ENCODE measurements at regions not wholly inside any gene's neighbourhood (a gene's known extent, or its start where the extent isn't known, plus 50 kb on each side); places are given as distances from the start of the nearest gene placed in this dataset.
"Not testable (repeated sequence)": the region's sequence is repeated elsewhere in the genome, so short reads cannot be mapped to it uniquely, and the experiment has no call there.

DNA sequence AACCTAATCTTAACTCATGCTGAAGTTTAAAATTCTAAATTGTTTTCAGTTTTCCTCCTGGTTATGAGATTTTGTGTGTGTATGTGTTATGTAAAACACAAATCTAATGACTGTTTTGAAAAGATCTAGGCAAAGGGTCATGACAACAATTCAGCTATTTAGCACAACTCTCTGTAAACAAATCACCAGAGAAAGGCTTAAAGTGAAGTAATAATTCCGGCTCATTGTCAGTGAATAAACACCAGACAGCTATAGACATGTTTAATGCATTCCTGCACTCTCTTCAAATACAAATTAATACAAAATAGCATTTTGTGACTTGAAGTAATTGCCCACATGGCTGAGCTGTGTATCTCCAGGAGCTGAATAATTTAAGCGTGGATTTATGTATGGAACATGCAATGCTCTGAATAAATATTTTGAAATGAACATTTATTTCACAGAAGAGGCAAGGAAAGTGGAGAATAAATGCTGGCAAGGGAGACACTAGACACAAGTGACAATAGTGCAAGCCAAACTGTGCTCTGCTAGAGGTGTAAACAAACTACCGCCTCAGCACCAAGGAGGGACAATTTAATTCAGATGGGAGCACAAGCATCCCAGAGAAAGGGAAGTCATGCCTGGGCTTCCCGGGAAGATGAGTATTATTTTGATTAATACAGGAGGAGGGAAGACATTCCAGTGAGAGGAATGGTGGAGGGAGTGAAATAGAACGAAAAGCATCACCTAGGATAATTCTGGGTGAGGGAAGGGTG is 133.6 kb upstream of the XPO1 start:
- no peak for DNase-seq

DNA sequence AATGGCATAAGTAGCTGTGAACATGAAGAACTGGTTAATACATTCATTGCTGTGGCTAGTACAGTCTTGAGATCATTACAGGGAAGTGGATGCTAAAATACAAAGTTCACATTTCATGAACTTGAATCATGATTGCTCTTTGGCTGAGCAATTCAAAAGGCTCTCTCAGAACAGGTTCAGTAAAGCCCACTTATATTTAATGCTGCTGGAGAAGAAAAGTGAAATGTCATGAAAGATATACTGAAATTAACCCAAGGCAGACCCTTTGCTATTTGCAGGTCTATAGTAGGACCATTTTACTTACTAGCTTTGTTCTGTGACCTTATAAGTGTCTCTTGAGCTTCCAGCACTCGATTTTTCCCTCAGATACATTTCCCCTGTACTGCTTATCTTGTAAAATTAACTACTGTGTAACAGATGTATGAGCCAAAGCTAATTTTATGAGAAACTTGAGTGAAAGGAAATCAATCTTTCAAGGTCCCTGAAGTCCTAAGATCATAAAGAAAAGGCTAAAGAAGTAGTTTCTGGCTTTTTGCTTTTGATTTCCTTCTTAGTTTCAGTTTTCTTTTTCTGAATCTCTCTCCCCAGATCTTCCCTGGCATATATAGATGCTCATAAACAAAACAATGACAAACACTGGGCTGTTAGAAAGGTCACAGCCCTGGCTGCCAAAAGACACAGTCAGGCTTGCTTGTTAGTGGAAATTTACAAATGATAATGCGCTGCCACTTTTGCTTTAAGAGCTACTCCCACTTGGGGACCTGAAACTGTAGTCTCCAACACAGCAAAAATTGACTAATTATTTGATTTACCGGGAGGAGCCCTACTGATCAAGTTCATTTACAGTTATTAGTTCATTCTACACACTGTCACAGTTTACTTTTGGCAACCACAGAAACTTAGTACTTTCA is 132.7 kb upstream of the XPO1 start:
- DNase-seq: peak in 1 of 2 donors; percentile 42

- DNase-seq: no peak
These were observed 126.0 kb upstream of the XPO1 start for GRCh38 chr2:61664190-61664589.

- DNase-seq: peak in 1 of 2 donors; percentile 42
These were observed 124.8 kb upstream of the XPO1 start for GRCh38 chr2:61662990-61663389.

DNA sequence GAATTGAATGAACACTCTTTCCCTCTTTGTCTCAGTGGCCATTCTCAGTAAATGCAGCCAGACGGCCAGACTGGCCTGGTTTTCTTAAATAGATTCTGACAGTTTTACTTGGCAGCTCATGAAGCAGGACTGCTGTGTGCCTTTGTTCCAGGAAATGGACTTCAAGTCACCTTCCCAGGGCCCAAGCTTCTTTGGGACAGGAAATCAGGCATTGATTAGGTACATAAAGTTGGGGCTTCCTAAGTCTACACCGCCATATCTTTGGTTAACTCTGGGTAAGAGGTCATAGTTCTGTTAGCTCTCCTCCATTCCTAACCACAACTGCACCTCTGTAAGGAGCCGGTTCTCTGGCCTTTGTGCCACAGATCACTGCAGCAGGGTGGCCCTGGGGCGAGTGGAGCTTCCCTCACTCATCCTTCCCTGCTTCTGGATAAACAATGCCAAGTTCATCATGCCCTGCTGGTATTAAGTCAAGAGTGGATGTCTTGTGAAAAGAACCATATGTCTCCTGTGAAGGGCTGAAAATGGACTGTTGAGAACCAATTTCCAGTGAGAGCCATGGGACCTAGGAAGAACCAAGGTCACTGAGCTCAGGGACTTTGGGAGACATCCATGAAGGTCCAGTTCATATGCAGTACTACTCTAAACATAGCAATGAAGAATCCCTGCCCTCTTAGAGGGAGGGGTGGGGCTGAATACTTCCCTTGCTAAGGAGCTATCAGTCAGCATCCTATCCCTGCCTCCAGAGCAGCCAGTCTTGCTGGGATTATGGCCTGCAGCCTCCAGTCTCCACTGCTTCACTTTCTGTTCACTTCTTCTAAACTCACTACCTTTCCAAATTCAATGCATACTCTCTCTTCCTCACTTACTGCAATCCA is 122.6 kb upstream of the XPO1 start:
- DNase-seq: no peak

DNA sequence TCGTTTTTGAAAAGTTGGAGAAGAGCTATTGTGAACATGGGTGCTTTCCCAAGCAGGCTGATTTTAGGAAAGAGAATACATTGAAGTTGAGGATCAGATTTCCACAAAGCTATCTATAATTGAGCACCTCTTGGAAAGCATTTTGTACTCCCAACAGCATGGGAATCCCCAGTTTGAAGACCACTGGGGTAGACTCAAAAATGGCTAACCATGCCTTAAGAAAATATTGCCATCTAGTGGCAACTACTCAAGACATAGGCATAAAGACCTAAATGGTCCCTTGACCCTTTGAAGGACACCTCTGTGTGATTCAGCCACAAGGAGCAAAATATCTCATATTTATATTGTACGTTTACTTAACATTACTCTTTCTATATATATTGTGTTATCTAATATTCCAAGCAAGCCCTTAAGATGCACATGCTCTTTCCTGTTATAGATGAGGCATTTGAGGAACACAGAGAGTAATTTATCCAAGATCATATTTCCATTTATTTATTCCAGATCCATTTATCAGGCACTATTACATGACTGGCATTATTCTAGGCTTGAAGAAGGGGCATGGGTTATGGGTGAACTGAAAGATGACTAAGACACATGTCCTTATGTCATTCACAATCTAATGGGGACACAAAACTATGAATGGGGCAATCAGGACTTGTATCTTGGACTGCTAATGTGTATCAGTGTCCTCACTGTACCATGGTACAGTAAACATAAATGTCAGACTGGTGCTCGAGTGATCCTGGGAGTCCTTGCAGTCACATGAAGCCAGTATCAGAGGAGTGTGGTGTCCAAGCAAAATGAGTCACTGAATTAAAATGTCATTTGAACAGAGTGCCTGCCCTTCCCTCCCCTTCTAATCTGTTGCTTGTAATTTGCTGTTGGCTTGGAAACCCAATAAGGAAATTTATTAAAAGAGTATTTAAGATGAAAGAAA is 121.0 kb upstream of the XPO1 start:
- peak in 1 of 2 donors; percentile 39 for DNase-seq

GRCh38 chr2:61649946-61650345 is 111.8 kb upstream of the XPO1 start:
- DNase-seq: not testable (repeated sequence)

- no peak for DNase-seq
These were observed 110.9 kb upstream of the XPO1 start for GRCh38 chr2:61649021-61649420.

DNA sequence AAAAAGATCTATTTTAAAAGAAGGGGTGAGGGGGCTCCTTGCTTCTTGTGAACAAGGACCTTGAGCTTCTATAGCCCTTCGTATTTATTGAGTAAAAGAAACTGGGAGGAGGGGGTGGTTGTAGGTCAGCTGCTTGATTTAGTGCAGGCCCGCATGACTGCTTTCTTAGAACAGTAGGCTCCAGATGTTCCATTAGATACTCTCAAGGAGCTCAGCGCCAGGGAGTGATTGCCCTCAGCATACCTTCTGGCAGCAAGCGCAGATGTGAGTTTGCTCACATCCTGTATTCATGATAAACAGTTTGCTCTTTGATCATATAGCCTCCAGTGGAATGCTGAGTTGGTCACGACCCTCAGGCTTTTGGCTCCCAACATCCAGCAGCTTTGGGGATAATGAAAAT is 108.9 kb upstream of the XPO1 start:
- DNase-seq: no peak

- DNase-seq: no peak
These were observed 107.8 kb upstream of the XPO1 start for GRCh38 chr2:61645911-61646310.

- not testable (repeated sequence) for DNase-seq
These were observed 105.0 kb upstream of the XPO1 start for GRCh38 chr2:61643153-61643552.

GRCh38 chr2:61640406-61640805 is 102.2 kb upstream of the XPO1 start:
- no peak for DNase-seq

GRCh38 chr2:61639721-61640120 is 101.6 kb upstream of the XPO1 start:
- DNase-seq: no peak

DNA sequence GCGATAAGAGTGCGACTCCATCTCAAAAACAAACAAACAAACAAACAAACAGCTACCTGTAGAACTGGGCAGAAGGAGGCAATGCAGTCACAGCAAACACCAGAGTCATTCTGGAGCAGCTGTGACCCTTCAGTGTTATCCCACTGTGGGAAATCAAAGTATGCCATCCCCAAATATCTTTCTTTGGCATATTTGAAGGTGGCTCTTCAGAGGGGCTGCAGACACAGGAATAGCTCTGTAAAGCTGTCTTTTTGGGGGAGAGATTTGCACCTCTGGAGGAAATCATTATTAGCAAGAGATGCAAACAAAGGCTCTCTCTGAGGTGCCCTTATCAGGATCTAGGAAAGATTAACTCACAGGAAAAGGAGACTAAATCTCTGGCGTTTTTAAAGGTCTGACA is 98.5 kb upstream of the XPO1 start:
- no peak for DNase-seq

- DNase-seq: no peak
These were observed 96.4 kb upstream of the XPO1 start for GRCh38 chr2:61634512-61634911.

- no peak for DNase-seq
These were observed 95.1 kb upstream of the XPO1 start for GRCh38 chr2:61633250-61633649.

- DNase-seq: no peak
These were observed 94.4 kb upstream of the XPO1 start for GRCh38 chr2:61632276-61633169.

DNA sequence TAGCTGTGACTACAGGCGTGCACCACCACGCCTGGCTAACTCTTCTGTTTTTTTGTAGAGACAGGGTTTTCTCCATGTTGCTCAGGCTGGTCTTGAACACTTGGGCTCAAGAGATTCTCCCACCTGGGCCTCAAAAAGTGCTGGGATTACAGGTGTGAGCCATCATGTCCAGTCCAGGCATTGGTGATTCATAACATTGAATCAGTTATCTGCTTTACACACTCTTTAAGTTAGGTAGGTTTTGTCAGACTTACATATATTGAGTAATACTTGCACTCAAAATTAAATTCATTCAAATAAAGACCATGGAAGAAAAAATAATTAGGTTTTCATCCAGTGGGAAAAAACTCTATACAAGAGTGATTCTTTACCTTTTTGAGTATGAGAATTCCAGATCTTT is 93.2 kb upstream of the XPO1 start:
- DNase-seq: no peak

DNA sequence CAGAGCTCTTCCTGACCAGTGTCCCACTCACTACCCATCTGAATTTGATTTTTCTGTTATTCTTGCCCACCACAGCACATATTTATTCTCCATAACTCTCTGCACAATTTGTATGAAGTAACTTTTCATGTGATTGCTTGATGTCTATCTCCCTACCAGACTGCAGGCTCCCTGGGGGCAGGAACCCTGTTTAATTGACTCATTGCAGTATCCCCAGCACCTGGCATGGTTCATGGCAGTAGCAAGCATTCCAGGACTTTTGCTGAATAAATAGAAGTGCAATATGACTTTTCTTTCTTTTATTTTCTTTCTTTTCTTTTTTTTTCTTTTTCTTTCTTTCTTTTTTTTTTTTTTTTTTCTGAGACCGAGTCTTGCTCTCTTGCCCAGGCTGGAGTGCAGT is 88.7 kb upstream of the XPO1 start:
- DNase-seq: no peak

DNA sequence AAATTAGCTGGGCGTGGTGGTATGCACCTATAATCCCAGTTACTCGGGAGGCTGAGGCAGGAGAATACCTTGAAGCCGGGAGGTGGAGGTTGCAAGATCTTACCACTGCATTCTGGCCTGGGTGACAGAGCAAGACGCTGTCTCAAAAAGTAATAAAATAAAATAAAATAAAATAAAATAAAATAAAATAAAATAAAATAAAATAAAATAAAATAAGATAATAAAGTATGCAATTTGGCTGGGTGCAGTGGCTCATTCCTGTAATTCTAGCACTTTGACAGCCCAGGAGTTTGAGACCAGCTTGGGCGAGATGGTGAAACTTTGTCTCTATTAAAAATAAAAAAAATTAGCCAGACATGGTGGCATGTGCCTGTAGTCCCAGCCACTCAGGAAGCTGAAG is 85.6 kb upstream of the XPO1 start:
- DNase-seq: no peak
